Esophagus (tissue), 2 donors: ENCODE measurements at regions not wholly inside any gene's neighbourhood (a gene's known extent, or its start where the extent isn't known, plus 50 kb on each side); places are given as distances from the start of the nearest gene placed in this dataset.
"Not testable (repeated sequence)": the region's sequence is repeated elsewhere in the genome, so short reads cannot be mapped to it uniquely, and the experiment has no call there.

ENCODE experiments used
- H3K27ac ChIP-seq, 2 donors: one replicate each; pipeline ENCODE4 v1.5.1; 2013; ENCODE audit warnings: low read depth in 2 of 2, mild to moderate bottlenecking in 2 of 2, inconsistent platforms in 1 of 2, low read length in 1 of 2, moderate library complexity in 1 of 2
- H3K27me3 ChIP-seq, 2 donors: one replicate each; pipeline ENCODE4 v1.6.1; 2013; ENCODE audit warnings: low read length in 2 of 2, control low read depth in 1 of 2, mild to moderate bottlenecking in 1 of 2; ENCODE audit not compliant: insufficient read depth in 2 of 2, control insufficient read depth in 1 of 2
- H3K36me3 ChIP-seq, 2 donors: one replicate each; pipeline ENCODE4 v1.6.1; 2013; ENCODE audit warnings: low read length in 1 of 2; ENCODE audit not compliant: control insufficient read depth in 2 of 2, insufficient read depth in 2 of 2
- H3K4me1 ChIP-seq, 2 donors: one replicate each; pipeline ENCODE4 v1.6.1; 2013; ENCODE audit warnings: low read length in 1 of 2; ENCODE audit not compliant: control insufficient read depth in 2 of 2, insufficient read depth in 2 of 2
- H3K4me3 ChIP-seq, 2 donors: one replicate each; pipeline ENCODE4 v1.5.1; 2013; ENCODE audit warnings: low read length in 2 of 2, mild to moderate bottlenecking in 2 of 2, low read depth in 1 of 2, moderate library complexity in 1 of 2
- H3K9me3 ChIP-seq, 2 donors: one replicate each; pipeline ENCODE4 v1.6.1; 2013; ENCODE audit warnings: mild to moderate bottlenecking in 2 of 2, low read depth in 1 of 2, low read length in 1 of 2, moderate library complexity in 1 of 2; ENCODE audit not compliant: control insufficient read depth in 2 of 2, insufficient read depth in 1 of 2
- WGBS, 2 donors: extraction: QIAGEN DNeasy Blood & Tissue Kit; methylation state at CpG; one replicate each; pipeline ENCODE4 v1.1.7; 2013; 5-methylcytosine and 5-hydroxymethylcytosine counted together
- donor health status: healthy with polysubstance abuse.
- donor health status: Bipolar disorder and iron deficiency.

GRCh38 chr14:21825149-21825743 is 151.6 kb upstream of the OR4E1 start:
- Histone ChIP-seq H3K4me3 (no peak overlapping the region), H3K27ac (no peak overlapping the region), H3K4me1 (no peaks in the 10 kb centered on the region), H3K9me3 (no peaks in the 10 kb centered on the region), H3K36me3 (no peaks in the 10 kb centered on the region), H3K27me3 (no peaks in the 10 kb centered on the region)
- WGBS, 2 donors: 16% methylated on average over 4 of the region's 4 CpGs

GRCh38 chr14:21822109-21822508 is 148.5 kb upstream of the OR4E1 start:
- Histone ChIP-seq H3K27me3 (no peaks in the 10 kb centered on the region), H3K4me3 (no peak overlapping the region), H3K27ac (no peak overlapping the region), H3K9me3 (no peaks in the 10 kb centered on the region), H3K4me1 (no peaks in the 10 kb centered on the region), H3K36me3 (no peaks in the 10 kb centered on the region)

DNA sequence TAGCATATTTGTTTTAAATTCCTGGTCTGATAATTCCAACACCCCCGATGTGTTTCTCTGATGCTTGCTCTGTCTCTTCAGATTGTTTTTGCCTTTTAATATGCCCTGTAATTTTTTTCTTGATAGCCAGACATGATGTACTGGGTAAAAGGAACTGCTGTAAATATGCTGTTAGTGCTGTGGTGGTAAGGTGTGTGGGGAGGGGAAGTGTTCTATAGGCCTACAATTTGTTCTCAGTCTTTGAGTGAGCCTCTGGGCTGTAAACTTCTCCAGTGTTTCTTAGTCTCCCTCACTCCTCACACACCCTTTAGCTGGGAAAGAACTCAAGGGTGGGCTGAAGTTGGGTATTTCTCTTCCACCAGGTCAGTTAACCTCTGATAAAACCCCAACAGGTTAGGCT is 147.0 kb upstream of the OR4E1 start:
- H3K4me1 ChIP-seq: no peaks in the 10 kb centered on the region
- H3K27ac ChIP-seq: no peak overlapping the region
- no peak overlapping the region for H3K4me3 ChIP-seq
- no peaks in the 10 kb centered on the region for H3K9me3 ChIP-seq
- 1 to 2% methylated on average over 1 of the region's 1 CpG for WGBS, 2 donors
- H3K36me3 ChIP-seq: no peaks in the 10 kb centered on the region
- no peaks in the 10 kb centered on the region for H3K27me3 ChIP-seq

- WGBS, 2 donors: 20 to 50% methylated on average over 1 of the region's 1 CpG
- not testable (repeated sequence) for H3K27ac ChIP-seq, H3K4me3 ChIP-seq, H3K27me3 ChIP-seq, H3K4me1 ChIP-seq, H3K36me3 ChIP-seq, H3K9me3 ChIP-seq
Measured at GRCh38 chr14:21819891-21820290, 146.3 kb upstream of the OR4E1 start.

DNA sequence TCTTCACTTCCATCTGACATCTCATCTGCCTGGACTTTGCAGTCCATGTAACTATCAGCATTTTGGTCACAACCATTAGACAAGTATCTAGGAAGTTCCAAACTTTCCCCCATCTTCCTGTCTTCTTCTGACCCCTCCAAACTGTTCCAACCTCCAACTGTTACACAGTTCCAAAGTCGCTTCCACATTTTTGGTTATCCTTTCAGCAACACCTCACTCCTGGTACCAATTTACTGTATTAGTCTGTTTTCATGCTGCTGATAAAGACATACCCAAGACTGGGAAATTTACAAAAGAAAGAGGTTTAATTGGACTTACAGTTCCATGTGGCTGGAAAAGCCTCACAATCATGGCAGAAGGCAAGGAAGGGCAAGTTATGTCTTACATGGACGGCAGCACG is 143.4 kb upstream of the OR4E1 start:
- H3K4me3 ChIP-seq, H3K4me1 ChIP-seq, H3K27me3 ChIP-seq, H3K9me3 ChIP-seq, H3K36me3 ChIP-seq, H3K27ac ChIP-seq: not testable (repeated sequence)
- 95% methylated on average over 3 of the region's 3 CpGs for WGBS, 2 donors

GRCh38 chr14:21807975-21808374 is 134.4 kb upstream of the OR4E1 start:
- 80 to 92% methylated on average over 13 of the region's 13 CpGs for WGBS, 2 donors
- Histone ChIP-seq H3K27me3 (no peaks in the 10 kb centered on the region), H3K27ac (no peak overlapping the region), H3K9me3 (no peaks in the 10 kb centered on the region), H3K4me1 (no peaks in the 10 kb centered on the region), H3K4me3 (no peak overlapping the region), H3K36me3 (no peaks in the 10 kb centered on the region)

- Histone ChIP-seq H3K27me3 (no peaks in the 10 kb centered on the region), H3K27ac (no peak overlapping the region), H3K4me1 (no peaks in the 10 kb centered on the region), H3K36me3 (no peaks in the 10 kb centered on the region), H3K4me3 (no peak overlapping the region), H3K9me3 (no peaks in the 10 kb centered on the region)
- 65 to 83% methylated on average over 2 of the region's 2 CpGs for WGBS, 2 donors
Measured at GRCh38 chr14:21804981-21805380, 131.4 kb upstream of the OR4E1 start.

GRCh38 chr14:21802441-21802840 is 128.8 kb upstream of the OR4E1 start:
- 54 to 76% methylated on average over 1 of the region's 1 CpG for WGBS, 2 donors

GRCh38 chr14:21796916-21797315 is 123.3 kb upstream of the OR4E1 start:
- Histone ChIP-seq H3K4me1 (no peaks in the 10 kb centered on the region), H3K27me3 (no peaks in the 10 kb centered on the region), H3K27ac (no peak overlapping the region), H3K36me3 (no peaks in the 10 kb centered on the region), H3K4me3 (no peak overlapping the region), H3K9me3 (no peaks in the 10 kb centered on the region)
- 36 to 69% methylated on average over 2 of the region's 2 CpGs for WGBS, 2 donors

More at GRCh38 chr14:21802441-21802840, 128.8 kb upstream of the OR4E1 start:
- no peaks in the 10 kb centered on the region for H3K9me3 ChIP-seq
- no peak overlapping the region for H3K4me3 ChIP-seq
- H3K4me1 ChIP-seq: no peaks in the 10 kb centered on the region
- no peak overlapping the region for H3K27ac ChIP-seq
- H3K27me3 ChIP-seq: no peaks in the 10 kb centered on the region
- no peaks in the 10 kb centered on the region for H3K36me3 ChIP-seq

DNA sequence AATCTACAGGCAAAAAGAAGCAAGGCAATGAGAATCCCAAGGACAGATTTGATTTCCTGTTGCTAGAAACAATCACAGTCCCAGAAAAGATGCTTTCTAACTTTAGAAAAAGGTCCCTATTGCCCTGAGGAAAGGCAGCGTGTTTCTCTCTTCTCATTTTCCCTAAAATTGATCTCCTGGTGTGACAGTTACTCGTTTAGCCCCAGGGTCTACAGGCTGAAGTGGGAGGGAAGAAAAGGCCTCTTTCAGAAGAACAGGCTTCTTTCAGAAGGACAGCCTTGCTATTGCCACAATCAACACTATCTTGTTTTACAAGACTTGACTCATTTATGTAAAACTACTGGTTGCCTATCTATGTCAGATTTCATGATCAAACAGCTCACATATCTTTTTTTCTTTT is 121.8 kb upstream of the OR4E1 start:
- 34 to 39% methylated on average over 2 of the region's 2 CpGs for WGBS, 2 donors
- no peaks in the 10 kb centered on the region for H3K9me3 ChIP-seq
- H3K36me3 ChIP-seq: no peaks in the 10 kb centered on the region
- H3K4me3 ChIP-seq: no peak overlapping the region
- no peaks in the 10 kb centered on the region for H3K27me3 ChIP-seq
- no peak overlapping the region for H3K27ac ChIP-seq
- H3K4me1 ChIP-seq: no peaks in the 10 kb centered on the region
